Neutrophil (primary cell): ENCODE measurements at regions not wholly inside any gene's neighbourhood (a gene's known extent, or its start where the extent isn't known, plus 50 kb on each side); places are given as distances from the start of the nearest gene placed in this dataset.

Experiments used
- H3K27ac ChIP-seq: fragments of 200-600 bp; sonication (generic); 2 replicates; pipeline ENCODE4 v1.5.1; 2016; ENCODE audit warnings: mild to moderate bottlenecking, moderate library complexity
- H3K27me3 ChIP-seq: fragments of 200-600 bp; sonication (generic); 2 replicates; pipeline ENCODE4 v1.6.0; 2016; ENCODE audit warnings: mild to moderate bottlenecking
- H3K36me3 ChIP-seq: fragments of 200-600 bp; sonication (generic); 2 replicates; pipeline ENCODE4 v1.5.1; 2017
- H3K4me1 ChIP-seq, 2 experiments: fragments of 200-600 bp in 1 of 2; sonication (generic) in 1 of 2; 1 replicate in 1 of 2; 2 replicates in 1 of 2; pipeline versions ENCODE4 v1.5.1 to v1.6.1; 2013 to 2016; ENCODE audit warnings: low read depth in 1 of 2, low read length in 1 of 2, mild to moderate bottlenecking in 1 of 2, moderate library complexity in 1 of 2; ENCODE audit not compliant: control insufficient read depth in 1 of 2, insufficient read depth in 1 of 2
- H3K4me3 ChIP-seq, 2 experiments: fragments of 200-600 bp in 1 of 2; sonication (generic) in 1 of 2; 1 replicate in 1 of 2; 2 replicates in 1 of 2; pipeline ENCODE4 v1.5.1; 2013 to 2016; ENCODE audit warnings: low read depth in 1 of 2, low read length in 1 of 2, mild to moderate bottlenecking in 1 of 2, moderate library complexity in 1 of 2
- H3K9me3 ChIP-seq: fragments of 200-600 bp; sonication (generic); 2 replicates; pipeline ENCODE4 v1.5.1; 2016
- CTCF ChIP-seq: fragments of 200-600 bp; sonication (generic); IDR thresholded peaks from 2 replicates; pipeline ENCODE4 v1.5.1; 2016; ENCODE audit warnings: antibody characterized with exemption

- Histone ChIP-seq H3K36me3 (no peaks in the 10 kb centered on the region), H3K27ac (no peak overlapping the region), H3K4me3 (no peak overlapping the region), H3K9me3 (no peaks in the 10 kb centered on the region), H3K27me3 (no peaks in the 10 kb centered on the region), H3K4me1 (no peaks in the 10 kb centered on the region)
- no peak for TF ChIP-seq CTCF
These were observed 93.4 kb upstream of the NAA20 start for GRCh38 chr20:19923762-19924161.

GRCh38 chr20:19924255-19924654 lies 92.9 kb upstream of the NAA20 start:
- Histone ChIP-seq H3K9me3 (no peaks in the 10 kb centered on the region), H3K27ac (no peak overlapping the region), H3K27me3 (no peaks in the 10 kb centered on the region), H3K4me1 (no peaks in the 10 kb centered on the region), H3K36me3 (no peaks in the 10 kb centered on the region), H3K4me3 (no peak overlapping the region)
- TF ChIP-seq CTCF, result no peak

GRCh38 chr20:19926591-19926990 lies 90.6 kb upstream of the NAA20 start:
- no peak overlapping the region for H3K4me3 ChIP-seq
- no peaks in the 10 kb centered on the region for H3K4me1 ChIP-seq
- H3K27me3 ChIP-seq, result no peaks in the 10 kb centered on the region
- H3K9me3 ChIP-seq, result no peaks in the 10 kb centered on the region
- H3K36me3 ChIP-seq, result no peaks in the 10 kb centered on the region
- H3K27ac ChIP-seq, result no peak overlapping the region
- no peak for TF ChIP-seq CTCF

- Histone ChIP-seq H3K27me3 (no peaks in the 10 kb centered on the region), H3K27ac (no peak overlapping the region), H3K4me1 (no peaks in the 10 kb centered on the region), H3K9me3 (no peaks in the 10 kb centered on the region), H3K36me3 (no peaks in the 10 kb centered on the region), H3K4me3 (no peak overlapping the region)
- TF ChIP-seq CTCF, result no peak
These were observed 88.7 kb upstream of the NAA20 start for GRCh38 chr20:19928328-19929011.

- H3K36me3 ChIP-seq, result no peaks in the 10 kb centered on the region
- no peaks in the 10 kb centered on the region for H3K27me3 ChIP-seq
- TF ChIP-seq CTCF, result no peak
- H3K4me1 ChIP-seq, result no peaks in the 10 kb centered on the region
- no peak overlapping the region for H3K27ac ChIP-seq
- H3K4me3 ChIP-seq, result no peak overlapping the region
- no peaks in the 10 kb centered on the region for H3K9me3 ChIP-seq
These were observed 88.2 kb upstream of the NAA20 start for GRCh38 chr20:19929012-19929360.
